ENCODE measurements at regions not wholly inside any gene's neighbourhood (a gene's known extent, or its start where the extent isn't known, plus 50 kb on each side); places are given as distances from the start of the nearest gene placed in this dataset.

DNA sequence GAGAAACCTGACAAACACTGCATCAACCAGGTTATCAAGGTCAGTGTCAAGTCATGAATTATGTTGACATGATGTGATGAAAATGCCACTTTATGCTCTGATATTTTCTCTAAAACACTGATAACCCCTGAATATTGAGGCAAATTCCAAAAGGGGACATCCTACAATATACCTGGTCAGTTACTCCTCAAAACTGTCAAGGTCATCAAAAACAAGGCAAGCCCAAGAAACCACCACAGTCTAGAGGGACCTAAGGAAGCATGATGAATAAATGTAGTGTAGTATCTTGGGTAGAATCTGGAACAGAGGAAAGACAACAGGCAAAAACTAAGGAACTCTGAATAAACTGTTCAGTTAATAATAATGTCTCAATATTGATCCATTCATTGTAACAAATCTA lies 275.3 kb upstream of the THRB start:
- no peak for DNase-seq

DNA sequence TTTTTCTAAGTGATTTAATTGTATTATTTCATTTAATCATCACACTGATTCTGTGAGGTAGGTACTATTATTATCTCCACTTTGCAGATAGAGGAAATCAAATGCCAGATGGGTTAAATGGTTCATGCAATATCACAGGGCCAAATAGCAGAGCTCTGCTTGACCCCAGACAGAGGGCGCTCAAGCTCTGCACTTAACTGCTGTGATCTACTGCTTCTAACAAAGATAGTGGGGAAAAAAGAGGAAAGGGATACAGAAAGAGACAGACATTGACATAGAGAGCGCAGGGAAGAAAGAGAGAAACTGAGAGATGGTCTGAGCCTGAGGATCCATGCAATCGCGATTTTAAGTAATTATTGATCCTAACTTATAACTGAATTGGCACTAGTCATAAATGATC lies 279.1 kb upstream of the THRB start:
- DNase-seq = no peak

GRCh38 chr3:24780991-24781390 lies 286.3 kb upstream of the THRB start:
- DNase-seq = no peak

GRCh38 chr3:24781454-24781853 lies 286.8 kb upstream of the THRB start:
- DNase-seq = no peak

GRCh38 chr3:24793896-24794295 lies 299.2 kb upstream of the THRB start:
- no peak for DNase-seq

GRCh38 chr3:24802614-24803013 lies 308.0 kb upstream of the THRB start:
- DNase-seq = no peak

DNA sequence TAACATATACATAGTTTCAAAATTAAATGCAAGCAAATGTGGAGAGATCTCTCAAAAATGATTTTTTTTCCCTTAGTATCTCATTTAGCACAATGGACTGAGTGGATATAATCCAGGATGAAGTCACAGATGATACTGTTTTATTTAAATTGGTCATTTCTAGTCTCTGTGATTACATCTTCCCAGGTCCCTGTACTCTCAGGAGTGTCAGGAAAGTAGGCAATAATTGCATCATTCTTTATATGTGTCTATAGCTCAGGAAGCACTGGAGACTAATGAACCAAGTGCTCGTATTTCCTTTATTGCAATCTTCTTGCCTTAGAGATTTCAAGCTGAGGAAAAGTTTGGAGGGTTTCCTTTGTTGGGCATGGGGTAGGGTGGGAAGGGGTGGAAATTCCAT lies 309.4 kb upstream of the THRB start:
- no peak for DNase-seq

- no peak for DNase-seq
These were observed 316.2 kb upstream of the THRB start for GRCh38 chr3:24810881-24811280.

- no peak for DNase-seq
These were observed 317.5 kb upstream of the THRB start for GRCh38 chr3:24812116-24812515.

GRCh38 chr3:24818055-24818454 lies 323.4 kb upstream of the THRB start:
- no peak for DNase-seq

DNA sequence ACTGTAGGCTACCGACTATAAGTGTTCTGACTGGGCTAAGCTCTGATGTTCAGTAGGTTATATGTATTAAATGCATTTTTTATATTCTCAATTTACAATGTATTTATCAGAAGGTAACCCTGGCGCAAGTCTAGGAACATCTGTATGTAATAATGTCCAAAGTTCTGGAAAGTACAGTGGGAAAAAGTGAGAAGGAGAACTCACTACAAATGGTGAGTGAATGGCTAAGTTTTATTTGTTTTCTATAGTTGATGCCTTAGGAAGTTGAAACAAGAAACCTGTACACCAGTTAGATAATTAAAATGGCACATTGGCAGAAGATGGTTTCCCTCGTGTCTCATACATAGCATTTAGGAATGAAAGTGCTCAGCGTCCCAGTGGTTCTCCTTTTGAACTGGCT lies 333.4 kb upstream of the THRB start:
- no peak for DNase-seq

DNA sequence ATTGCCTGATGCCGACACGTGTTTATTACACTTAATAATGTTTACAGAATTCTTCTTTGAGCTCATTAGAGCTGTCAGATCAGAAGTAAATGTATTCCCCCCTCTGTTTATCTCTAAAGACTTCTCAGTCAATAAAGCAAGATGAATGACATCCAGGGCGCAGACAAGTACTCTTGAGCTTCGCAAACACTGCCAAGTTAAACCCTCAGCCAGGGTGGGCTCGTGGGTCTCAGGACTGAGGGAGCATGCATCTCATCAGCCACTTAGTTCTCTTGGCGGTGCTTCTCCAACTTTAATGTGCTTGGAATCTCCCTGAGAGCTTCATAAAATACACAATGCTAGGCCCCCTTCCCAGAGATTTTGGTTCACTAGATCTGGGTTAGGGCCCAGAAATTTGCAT lies 333.9 kb upstream of the THRB start:
- no peak for DNase-seq

DNA sequence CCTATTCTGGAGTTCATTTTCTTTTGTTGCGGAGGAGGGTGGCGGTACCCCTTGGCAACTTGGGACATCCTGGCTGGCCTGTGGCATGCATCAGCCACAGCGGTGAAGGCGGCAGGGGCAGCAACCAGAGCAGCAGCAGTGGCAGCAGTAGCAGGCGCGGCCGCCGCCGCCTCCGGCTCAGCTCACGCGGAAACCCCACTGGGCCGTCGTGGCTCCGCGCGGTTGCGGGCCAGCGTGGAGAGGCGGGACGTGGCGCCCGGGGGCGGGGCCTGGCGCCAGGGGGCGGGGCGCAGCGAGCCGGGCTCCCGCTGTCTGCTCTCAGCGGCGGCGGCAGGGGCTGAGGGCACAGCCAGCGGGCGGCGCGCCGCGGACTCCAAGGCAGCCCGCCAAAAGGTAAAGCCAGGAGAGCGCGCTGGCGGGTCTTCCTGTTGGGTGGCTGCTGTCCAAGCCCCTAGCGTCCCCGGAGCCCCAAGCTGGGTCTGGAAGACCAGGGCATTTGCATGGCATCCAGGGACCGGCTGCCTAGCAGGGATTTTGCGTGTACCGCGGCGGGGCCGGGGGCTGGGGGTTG lies 334.4 kb upstream of the THRB start:
- no peak for DNase-seq

DNA sequence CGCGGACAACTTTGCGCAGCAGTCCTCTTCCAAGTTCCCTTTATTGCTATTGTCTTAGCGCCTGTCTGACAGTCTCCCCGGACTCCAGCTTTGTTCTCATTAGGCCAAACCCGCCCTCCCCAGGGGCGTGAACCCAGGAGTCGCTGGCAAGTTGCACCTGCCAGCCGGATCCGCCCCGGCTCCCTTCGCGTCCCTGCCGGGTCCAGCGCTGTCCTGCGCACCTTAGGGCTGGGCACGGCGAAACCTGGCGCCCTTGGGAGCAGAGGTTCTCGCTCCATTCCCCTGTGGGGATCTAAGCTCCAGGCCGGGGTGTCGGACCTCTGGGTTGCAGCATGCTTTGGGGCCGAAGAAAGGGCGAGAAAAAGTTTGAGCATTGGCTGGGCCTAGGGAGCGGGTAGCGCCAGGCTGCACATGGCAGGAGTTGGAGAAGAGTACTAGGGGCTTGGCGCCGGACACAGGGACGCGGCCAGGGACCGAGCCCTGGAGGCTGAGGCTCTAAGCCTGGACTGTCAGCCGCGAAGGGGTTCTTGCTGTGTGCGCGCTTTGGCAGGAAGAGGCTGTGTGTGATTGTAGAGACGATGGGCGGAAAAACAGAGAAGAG lies 335.1 kb upstream of the THRB start:
- no peak for DNase-seq

- DNase-seq = no peak
These were observed 335.8 kb upstream of the THRB start for GRCh38 chr3:24830230-24831152.

DNA sequence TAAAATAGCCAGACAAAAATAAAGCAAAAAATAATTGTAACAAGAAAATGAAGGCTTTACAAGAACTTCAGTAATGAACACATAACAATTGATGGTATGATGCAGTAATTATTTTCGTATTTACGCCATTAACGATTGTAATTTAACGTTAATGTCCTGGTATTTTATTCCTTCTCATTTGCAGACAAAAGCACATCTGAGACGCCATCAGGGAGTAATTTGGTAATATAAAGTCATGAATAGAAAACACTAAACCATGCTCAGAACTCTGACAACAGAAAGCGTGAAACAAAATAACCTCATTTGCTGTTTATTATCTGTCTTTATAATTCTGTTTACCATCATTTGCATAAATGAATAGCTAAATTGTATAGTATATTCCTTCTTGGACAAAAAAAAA lies 336.6 kb upstream of the THRB start:
- no peak for DNase-seq

DNA sequence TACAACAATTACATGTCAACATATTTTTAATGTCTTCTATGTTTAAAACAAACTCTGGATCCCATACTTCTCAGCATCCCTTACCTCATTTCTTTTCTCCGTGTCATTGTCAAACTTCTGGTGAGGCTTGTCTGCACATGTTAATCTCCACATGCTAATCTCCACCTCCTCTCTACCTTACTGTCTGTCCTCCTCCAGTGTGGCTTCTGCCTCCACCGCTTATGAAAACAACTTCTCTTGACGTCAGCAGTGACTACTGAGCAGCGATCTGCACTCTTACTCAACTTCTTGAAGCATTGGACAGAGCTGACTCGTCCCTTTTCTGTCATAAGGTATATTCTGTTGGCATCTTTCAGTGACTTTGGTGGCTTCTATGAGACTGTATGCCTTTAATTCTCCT lies 338.2 kb upstream of the THRB start:
- DNase-seq = no peak

DNA sequence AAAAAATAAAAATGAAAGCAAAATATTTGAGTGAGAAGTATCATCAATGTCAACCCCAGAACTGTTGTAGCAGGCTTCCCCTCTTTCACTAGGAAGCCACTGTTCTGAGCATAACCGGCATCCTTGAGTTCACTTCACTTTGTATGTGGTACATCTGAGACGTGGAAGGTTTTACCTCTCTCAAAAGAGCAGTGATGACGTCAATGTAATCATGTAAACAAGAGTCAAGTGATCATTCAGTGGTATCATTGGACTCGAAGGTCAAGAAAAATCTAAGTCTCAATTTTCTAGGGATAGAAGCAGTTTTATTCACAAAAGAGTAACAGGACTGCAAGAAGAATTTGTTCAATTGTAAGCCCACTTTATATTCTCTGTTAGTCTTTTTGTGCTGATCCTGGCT lies 339.8 kb upstream of the THRB start:
- no peak for DNase-seq

- no peak for DNase-seq
These were observed 340.9 kb upstream of the THRB start for GRCh38 chr3:24835510-24835909.

DNA sequence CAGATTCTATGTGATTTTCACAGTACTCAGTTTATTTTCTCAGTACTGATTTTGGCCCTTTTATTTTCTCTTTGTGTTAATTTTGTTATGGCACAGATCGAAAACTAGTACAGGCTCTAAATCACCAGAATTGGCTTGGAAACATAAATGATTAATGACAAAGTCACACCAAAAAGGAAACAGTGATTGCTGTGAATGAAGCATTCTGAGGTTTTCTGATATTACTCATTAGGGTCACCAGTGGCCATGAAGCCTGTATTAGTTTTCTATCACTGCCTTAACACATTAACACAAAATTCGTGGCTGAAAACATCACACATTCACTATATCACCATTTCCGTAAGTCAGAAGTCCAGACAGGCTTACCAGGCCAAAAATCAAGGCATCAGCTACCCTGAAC lies 343.0 kb upstream of the THRB start:
- DNase-seq = no peak

DNA sequence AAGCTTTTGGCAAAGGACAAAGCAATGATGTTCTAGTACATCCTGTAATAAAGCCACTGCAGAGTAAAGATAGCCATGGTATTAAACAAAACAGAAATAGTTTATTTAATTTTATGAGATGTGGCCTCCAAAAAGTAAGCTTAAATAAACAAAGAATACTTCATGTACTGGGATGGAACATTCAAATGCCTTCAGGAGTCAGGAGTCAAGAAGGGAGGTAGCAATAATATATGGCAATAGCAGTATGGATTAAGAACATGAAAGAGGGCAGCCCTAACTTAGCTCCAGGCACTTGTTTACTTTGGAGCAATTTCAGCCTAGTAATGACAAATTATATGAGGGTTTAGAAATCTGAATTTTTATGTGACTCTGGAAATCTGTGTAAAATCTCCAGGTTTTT lies 343.9 kb upstream of the THRB start:
- no peak for DNase-seq

DNA sequence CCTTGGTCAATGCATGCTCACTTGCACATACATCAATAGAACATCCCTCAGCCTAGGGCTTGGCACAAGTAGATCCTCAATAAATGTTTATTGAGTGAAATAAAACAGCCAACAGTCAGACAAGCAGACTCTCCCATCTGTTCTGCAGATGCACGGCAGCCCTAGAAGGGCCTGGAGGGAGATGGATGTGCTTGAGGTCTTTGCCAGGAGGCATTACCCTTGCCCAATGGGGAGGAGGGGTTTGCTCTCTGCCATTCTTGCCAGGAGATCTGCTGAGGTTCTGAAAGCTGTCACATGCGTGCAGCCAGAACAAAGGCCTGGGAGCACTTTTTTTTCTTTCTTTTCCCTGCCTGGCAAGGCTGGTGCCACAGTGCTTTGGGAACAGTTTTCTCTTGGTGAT lies 349.3 kb upstream of the THRB start:
- no peak for DNase-seq

- no peak for DNase-seq
These were observed 351.0 kb upstream of the THRB start for GRCh38 chr3:24845524-24846155.

Data from stimulated activated CD4-positive, alpha-beta T cell treated with anti-CD3 and anti-CD28 coated beads, Interleukin-4, amount 100 ng/mL, for 4 hours (primary cell).